GM12865 (cell line): ENCODE measurements at regions not wholly inside any gene's neighbourhood (a gene's known extent, or its start where the extent isn't known, plus 50 kb on each side); places are given as distances from the start of the nearest gene placed in this dataset.

ENCODE experiments used
- DNase-seq: peaks from one replicate; pipeline ENCODE4 v3.0.0; 2010; ENCODE audit warnings: low read depth
- H3K4me3 ChIP-seq: 2 replicates; pipeline ENCODE4 v1.5.1; 2011; ENCODE audit warnings: mild to moderate bottlenecking, low read depth, low read length, control low read depth
- TF ChIP-seq, protein P1 (sequence below): IDR thresholded peaks from 2 replicates; pipeline ENCODE4 v1.5.1; 2011; ENCODE audit warnings: low read length, control low read depth, low read depth, inconsistent platforms; ENCODE audit not compliant: insufficient read depth; ENCODE audit errors: missing control alignments

GRCh38 chr20:7415427-7415826 is 524.8 kb downstream of the HAO1 start:
- no peak for DNase-seq
- no peak overlapping the region for H3K4me3 ChIP-seq
- TF ChIP-seq, protein P1, sequence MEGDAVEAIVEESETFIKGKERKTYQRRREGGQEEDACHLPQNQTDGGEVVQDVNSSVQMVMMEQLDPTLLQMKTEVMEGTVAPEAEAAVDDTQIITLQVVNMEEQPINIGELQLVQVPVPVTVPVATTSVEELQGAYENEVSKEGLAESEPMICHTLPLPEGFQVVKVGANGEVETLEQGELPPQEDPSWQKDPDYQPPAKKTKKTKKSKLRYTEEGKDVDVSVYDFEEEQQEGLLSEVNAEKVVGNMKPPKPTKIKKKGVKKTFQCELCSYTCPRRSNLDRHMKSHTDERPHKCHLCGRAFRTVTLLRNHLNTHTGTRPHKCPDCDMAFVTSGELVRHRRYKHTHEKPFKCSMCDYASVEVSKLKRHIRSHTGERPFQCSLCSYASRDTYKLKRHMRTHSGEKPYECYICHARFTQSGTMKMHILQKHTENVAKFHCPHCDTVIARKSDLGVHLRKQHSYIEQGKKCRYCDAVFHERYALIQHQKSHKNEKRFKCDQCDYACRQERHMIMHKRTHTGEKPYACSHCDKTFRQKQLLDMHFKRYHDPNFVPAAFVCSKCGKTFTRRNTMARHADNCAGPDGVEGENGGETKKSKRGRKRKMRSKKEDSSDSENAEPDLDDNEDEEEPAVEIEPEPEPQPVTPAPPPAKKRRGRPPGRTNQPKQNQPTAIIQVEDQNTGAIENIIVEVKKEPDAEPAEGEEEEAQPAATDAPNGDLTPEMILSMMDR = no peak

DNA sequence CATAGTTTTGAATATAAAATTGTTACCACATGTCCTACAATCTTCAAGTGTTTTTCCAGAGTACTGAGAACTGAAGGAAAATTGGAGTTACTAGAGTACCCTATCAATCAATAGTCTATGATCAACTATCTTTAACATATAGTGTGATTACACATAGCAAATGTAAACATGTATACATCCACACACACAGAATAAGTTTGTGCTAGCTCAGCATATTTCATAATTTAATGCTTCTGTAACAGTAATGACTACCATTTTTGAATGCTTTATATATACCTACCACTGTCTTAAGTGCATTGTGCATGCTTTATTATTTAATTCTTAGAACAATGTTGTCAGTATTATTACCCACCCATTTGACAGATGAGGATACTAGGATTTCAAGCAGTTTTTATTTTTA is 523.9 kb downstream of the HAO1 start:
- no peak for DNase-seq
- no peak overlapping the region for H3K4me3 ChIP-seq
- TF ChIP-seq, protein P1 = no peak

DNA sequence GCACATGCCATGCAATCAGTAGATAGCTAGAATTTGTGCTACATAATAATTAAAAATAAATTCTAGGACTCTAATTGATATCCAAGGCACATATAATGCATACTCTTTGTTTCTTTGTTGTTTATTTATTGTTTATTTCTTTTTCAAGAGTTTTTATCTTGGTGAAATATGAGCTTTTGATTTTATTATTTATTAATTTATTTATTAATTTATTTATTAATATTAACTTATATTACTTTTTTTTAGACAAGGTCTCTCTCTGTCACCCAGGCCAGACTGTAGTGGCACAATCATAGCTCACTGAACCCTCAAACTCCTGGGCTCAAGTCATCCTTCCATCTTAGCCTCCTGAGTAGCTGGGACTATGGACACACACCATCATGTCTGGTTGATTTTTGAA is 519.9 kb downstream of the HAO1 start:
- H3K4me3 ChIP-seq = no peak overlapping the region
- no peak for DNase-seq
- TF ChIP-seq, protein P1 = no peak

GRCh38 chr20:7426890-7427496 is 513.3 kb downstream of the HAO1 start:
- TF ChIP-seq, protein P1 = no peak
- no peak overlapping the region for H3K4me3 ChIP-seq
- DNase-seq = no peak

- H3K4me3 ChIP-seq = no peak overlapping the region
- TF ChIP-seq, protein P1 = no peak
- DNase-seq = no peak
These were observed 511.3 kb downstream of the HAO1 start for GRCh38 chr20:7428946-7429345.

- DNase-seq = no peak
- H3K4me3 ChIP-seq = no peak overlapping the region
- TF ChIP-seq, protein P1 = no peak
These were observed 507.6 kb downstream of the HAO1 start for GRCh38 chr20:7432612-7433011.

DNA sequence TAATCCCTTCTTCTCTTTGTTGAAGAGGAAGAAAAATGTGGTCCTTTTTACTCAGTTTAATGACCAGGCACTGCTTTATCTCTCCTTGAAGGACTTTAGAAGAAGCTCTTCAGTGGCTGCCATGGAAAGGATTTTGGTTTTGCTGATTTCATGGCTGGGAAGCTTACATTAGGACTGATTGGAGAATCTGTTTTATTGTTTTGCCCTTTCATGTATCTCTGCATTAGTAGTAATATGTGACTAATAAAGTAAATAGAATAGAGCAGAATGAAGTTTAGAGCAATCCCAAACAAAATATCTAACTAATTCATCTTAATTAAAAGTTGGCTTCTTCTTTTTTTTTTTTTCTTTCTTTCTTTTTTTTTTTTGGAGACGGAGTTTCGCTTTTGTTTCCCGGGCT is 502.9 kb downstream of the HAO1 start:
- no peak for DNase-seq
- TF ChIP-seq, protein P1 = no peak
- no peak overlapping the region for H3K4me3 ChIP-seq
